HL-60 (cell line): ENCODE measurements at regions not wholly inside any gene's neighbourhood (a gene's known extent, or its start where the extent isn't known, plus 50 kb on each side); places are given as distances from the start of the nearest gene placed in this dataset.

Experiments
- DNase-seq, 2 experiments: peaks; one replicate each; pipeline ENCODE4 v3.0.0-alpha.2; 2010 to 2020; ENCODE audit warnings: low read depth in 1 of 2, low spot score in 1 of 2
- H3K27ac ChIP-seq: fragments of 250-450 bp; sonication (Bioruptor Pico); replicated peaks from 2 replicates; pipeline ENCODE4 v1.5.1; 2020; ENCODE audit warnings: mild to moderate bottlenecking, moderate library complexity
- H3K27me3 ChIP-seq: fragments of 250-450 bp; sonication (Bioruptor Pico); 2 replicates; pipeline ENCODE4 v1.5.1; 2021; ENCODE audit warnings: mild to moderate bottlenecking, moderate library complexity; ENCODE audit not compliant: insufficient read depth, poor library complexity, severe bottlenecking
- H3K4me3 ChIP-seq: replicated peaks from 2 replicates; pipeline ENCODE4 v1.5.1; 2011; ENCODE audit warnings: mild to moderate bottlenecking, control low read depth, low read length; ENCODE audit not compliant: insufficient read depth
- GABPA ChIP-seq: IDR thresholded peaks from 2 replicates; pipeline ENCODE4 v1.6.1; 2012; ENCODE audit warnings: low read depth
- POLR2AphosphoS5 ChIP-seq: IDR thresholded peaks from 2 replicates; pipeline ENCODE4 v1.6.1; 2012; ENCODE audit warnings: low read depth
- SPI1 ChIP-seq: IDR thresholded peaks from 2 replicates; pipeline ENCODE4 v1.6.1; 2012; ENCODE audit warnings: low read depth, mild to moderate bottlenecking, borderline replicate concordance
- TF ChIP-seq, protein P1 (sequence below): IDR thresholded peaks from one replicate; pipeline ENCODE4 v1.5.1; 2011; ENCODE audit warnings: low read length, control low read depth, inconsistent platforms; ENCODE audit not compliant: insufficient read depth
- TF ChIP-seq, protein P2 (sequence below): IDR thresholded peaks from 2 replicates; pipeline ENCODE4 v1.6.1; 2012; ENCODE audit warnings: low read depth; ENCODE audit not compliant: insufficient replicate concordance

GRCh38 chr5:74992791-74993190 is 59.6 kb downstream of the GCNT4 start:
- H3K27me3 ChIP-seq = no peaks in the 10 kb centered on the region
- no peak overlapping the region for H3K27ac ChIP-seq
- no peak for TF ChIP-seq GABPA
- TF ChIP-seq, protein P1, sequence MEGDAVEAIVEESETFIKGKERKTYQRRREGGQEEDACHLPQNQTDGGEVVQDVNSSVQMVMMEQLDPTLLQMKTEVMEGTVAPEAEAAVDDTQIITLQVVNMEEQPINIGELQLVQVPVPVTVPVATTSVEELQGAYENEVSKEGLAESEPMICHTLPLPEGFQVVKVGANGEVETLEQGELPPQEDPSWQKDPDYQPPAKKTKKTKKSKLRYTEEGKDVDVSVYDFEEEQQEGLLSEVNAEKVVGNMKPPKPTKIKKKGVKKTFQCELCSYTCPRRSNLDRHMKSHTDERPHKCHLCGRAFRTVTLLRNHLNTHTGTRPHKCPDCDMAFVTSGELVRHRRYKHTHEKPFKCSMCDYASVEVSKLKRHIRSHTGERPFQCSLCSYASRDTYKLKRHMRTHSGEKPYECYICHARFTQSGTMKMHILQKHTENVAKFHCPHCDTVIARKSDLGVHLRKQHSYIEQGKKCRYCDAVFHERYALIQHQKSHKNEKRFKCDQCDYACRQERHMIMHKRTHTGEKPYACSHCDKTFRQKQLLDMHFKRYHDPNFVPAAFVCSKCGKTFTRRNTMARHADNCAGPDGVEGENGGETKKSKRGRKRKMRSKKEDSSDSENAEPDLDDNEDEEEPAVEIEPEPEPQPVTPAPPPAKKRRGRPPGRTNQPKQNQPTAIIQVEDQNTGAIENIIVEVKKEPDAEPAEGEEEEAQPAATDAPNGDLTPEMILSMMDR = no peak
- TF ChIP-seq POLR2AphosphoS5 = no peak
- TF ChIP-seq SPI1 = no peak
- TF ChIP-seq, protein P2, sequence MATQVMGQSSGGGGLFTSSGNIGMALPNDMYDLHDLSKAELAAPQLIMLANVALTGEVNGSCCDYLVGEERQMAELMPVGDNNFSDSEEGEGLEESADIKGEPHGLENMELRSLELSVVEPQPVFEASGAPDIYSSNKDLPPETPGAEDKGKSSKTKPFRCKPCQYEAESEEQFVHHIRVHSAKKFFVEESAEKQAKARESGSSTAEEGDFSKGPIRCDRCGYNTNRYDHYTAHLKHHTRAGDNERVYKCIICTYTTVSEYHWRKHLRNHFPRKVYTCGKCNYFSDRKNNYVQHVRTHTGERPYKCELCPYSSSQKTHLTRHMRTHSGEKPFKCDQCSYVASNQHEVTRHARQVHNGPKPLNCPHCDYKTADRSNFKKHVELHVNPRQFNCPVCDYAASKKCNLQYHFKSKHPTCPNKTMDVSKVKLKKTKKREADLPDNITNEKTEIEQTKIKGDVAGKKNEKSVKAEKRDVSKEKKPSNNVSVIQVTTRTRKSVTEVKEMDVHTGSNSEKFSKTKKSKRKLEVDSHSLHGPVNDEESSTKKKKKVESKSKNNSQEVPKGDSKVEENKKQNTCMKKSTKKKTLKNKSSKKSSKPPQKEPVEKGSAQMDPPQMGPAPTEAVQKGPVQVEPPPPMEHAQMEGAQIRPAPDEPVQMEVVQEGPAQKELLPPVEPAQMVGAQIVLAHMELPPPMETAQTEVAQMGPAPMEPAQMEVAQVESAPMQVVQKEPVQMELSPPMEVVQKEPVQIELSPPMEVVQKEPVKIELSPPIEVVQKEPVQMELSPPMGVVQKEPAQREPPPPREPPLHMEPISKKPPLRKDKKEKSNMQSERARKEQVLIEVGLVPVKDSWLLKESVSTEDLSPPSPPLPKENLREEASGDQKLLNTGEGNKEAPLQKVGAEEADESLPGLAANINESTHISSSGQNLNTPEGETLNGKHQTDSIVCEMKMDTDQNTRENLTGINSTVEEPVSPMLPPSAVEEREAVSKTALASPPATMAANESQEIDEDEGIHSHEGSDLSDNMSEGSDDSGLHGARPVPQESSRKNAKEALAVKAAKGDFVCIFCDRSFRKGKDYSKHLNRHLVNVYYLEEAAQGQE = no peak
- no peak for DNase-seq
- H3K4me3 ChIP-seq = no peak overlapping the region

DNA sequence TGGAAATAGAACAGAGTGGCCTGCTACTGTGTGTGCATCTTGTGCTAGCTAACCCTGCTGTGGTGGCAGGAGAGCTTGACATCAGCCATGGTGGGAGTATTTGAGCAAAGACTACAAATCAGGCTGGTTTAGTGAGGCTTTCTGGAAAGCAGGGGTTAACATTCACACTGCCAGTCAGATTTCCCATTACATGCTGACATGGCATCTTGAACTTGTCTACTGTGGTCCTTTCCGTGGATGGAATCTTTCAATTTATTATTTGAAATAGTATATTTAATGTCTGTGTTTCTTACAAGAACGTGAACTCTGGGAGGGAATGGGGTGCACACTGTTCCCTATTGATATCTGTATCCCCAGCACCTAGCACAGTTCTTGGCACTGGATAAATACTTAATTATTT is 60.8 kb downstream of the GCNT4 start:
- DNase-seq = no peak
- Histone ChIP-seq H3K27ac (no peak overlapping the region), H3K27me3 (no peaks in the 10 kb centered on the region), H3K4me3 (no peak overlapping the region)
- TF ChIP-seq, protein P1 = no peak
- TF ChIP-seq, protein P2 = no peak
- TF ChIP-seq SPI1 = no peak
- no peak for TF ChIP-seq POLR2AphosphoS5
- TF ChIP-seq GABPA = no peak

- TF ChIP-seq POLR2AphosphoS5 (no peak), SPI1 (no peak), GABPA (no peak)
- TF ChIP-seq, protein P1 = no peak
- TF ChIP-seq, protein P2 = no peak
- no peak for DNase-seq
- Histone ChIP-seq H3K27me3 (no peaks in the 10 kb centered on the region), H3K27ac (no peak overlapping the region), H3K4me3 (no peak overlapping the region)
Measured at GRCh38 chr5:74990194-74990593, 62.2 kb downstream of the GCNT4 start.
